IgD-negative memory B cell (primary cell): ENCODE measurements at regions not wholly inside any gene's neighbourhood (a gene's known extent, or its start where the extent isn't known, plus 50 kb on each side); places are given as distances from the start of the nearest gene placed in this dataset.
"Not testable (repeated sequence)": the region's sequence is repeated elsewhere in the genome, so short reads cannot be mapped to it uniquely, and the experiment has no call there.

ENCODE experiments used
- H3K27ac Mint-ChIP-seq, 3 donors: one replicate each; pipeline ENCODE4 v1.8.0; 2020 to 2022; ENCODE audit warnings: mild to moderate bottlenecking in 3 of 3, mixed read lengths in 3 of 3, moderate library complexity in 1 of 3
- H3K27me3 Mint-ChIP-seq: one replicate; pipeline ENCODE4 v1.8.0; 2021; ENCODE audit warnings: mixed read lengths
- H3K36me3 Mint-ChIP-seq: one replicate; pipeline ENCODE4 v1.8.0; 2020; ENCODE audit warnings: mild to moderate bottlenecking, mixed read lengths
- H3K4me1 Mint-ChIP-seq, 3 donors: one replicate each; pipeline ENCODE4 v1.8.0; 2020 to 2022; ENCODE audit warnings: mixed read lengths in 3 of 3, mild to moderate bottlenecking in 1 of 3
- H3K4me3 Mint-ChIP-seq, 4 donors: one replicate each; pipeline ENCODE4 v1.8.0; 2020 to 2022; ENCODE audit warnings: mild to moderate bottlenecking in 4 of 4, mixed read lengths in 4 of 4, moderate library complexity in 3 of 4
- H3K9me3 Mint-ChIP-seq, 3 donors: one replicate each; pipeline ENCODE4 v1.8.0; 2020 to 2021; ENCODE audit warnings: mixed read lengths in 3 of 3, mild to moderate bottlenecking in 1 of 3

DNA sequence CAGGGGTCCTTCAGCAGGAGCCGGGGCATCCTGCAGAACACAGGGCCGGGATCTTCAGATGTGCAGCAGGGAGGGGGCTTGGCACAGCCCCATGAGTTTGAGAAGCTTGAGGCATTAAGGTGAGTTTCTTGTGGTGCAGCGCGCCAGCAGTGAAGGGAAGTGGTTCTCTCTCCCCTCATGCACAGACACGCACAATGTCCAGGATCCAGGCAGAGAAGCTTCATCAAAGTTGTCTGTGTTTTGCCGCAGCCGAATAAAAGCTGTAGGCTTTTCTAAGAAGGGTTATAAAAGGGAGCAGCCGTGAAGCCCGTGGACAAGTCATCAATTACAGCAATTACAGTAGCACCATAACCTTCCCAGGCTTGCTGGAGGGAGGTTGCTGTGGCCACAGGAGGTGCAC lies 491.0 kb upstream of the CDH4 start:
- Mint-ChIP-seq H3K4me3 (no peak overlapping the region), H3K27me3 (no peaks in the 10 kb centered on the region), H3K36me3 (no peaks in the 10 kb centered on the region), H3K27ac (no peak overlapping the region), H3K4me1 (no peaks in the 10 kb centered on the region), H3K9me3 (peaks cover 1 to 9% (median 8%) of the 10 kb centered on the region in 3 donors)

- Mint-ChIP-seq H3K36me3 (no peaks in the 10 kb centered on the region), H3K27me3 (no peaks in the 10 kb centered on the region), H3K9me3 (peaks cover 0 to 8% (median 2%) of the 10 kb centered on the region in 3 donors), H3K4me3 (no peak overlapping the region), H3K27ac (no peak overlapping the region), H3K4me1 (no peaks in the 10 kb centered on the region)
These were observed 489.7 kb upstream of the CDH4 start for GRCh38 chr20:60762386-60762785.

GRCh38 chr20:60764328-60764727 lies 487.7 kb upstream of the CDH4 start:
- Mint-ChIP-seq H3K27ac (no peak overlapping the region), H3K4me1 (no peaks in the 10 kb centered on the region), H3K36me3 (no peaks in the 10 kb centered on the region), H3K9me3 (peaks cover 0 to 8% (median 0%) of the 10 kb centered on the region in 3 donors), H3K27me3 (no peaks in the 10 kb centered on the region), H3K4me3 (no peak overlapping the region)

GRCh38 chr20:60764771-60765170 lies 487.3 kb upstream of the CDH4 start:
- Mint-ChIP-seq H3K4me1 (no peaks in the 10 kb centered on the region), H3K9me3 (peaks cover 0 to 6% (median 0%) of the 10 kb centered on the region in 3 donors), H3K27me3 (no peaks in the 10 kb centered on the region), H3K27ac (no peak overlapping the region), H3K4me3 (no peak overlapping the region), H3K36me3 (no peaks in the 10 kb centered on the region)

GRCh38 chr20:60765821-60766403 lies 486.1 kb upstream of the CDH4 start:
- H3K9me3 Mint-ChIP-seq: peaks cover 0 to 9% (median 3%) of the 10 kb centered on the region in 3 donors
- H3K27ac Mint-ChIP-seq: no peak overlapping the region
- no peaks in the 10 kb centered on the region for H3K27me3 Mint-ChIP-seq
- no peaks in the 10 kb centered on the region for H3K36me3 Mint-ChIP-seq
- no peak overlapping the region for H3K4me3 Mint-ChIP-seq
- H3K4me1 Mint-ChIP-seq: no peaks in the 10 kb centered on the region

DNA sequence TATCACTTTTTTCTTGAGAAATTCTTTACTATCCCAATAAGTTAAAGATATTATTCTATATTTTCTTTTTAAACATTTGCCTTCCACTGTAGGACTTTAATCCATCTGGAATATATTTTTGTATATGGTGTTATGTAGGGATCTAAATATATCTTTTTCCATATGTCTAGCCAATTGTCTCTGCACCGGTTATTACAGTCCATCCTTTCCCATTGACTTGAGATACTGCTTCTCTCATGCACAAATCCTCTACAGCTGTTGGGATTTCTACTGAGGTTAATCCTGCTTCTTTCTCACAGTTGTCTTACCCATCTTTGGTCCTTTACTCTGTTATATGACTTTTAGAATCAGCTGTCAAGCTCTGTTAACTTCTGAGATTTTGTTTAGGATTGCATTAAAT lies 483.8 kb upstream of the CDH4 start:
- H3K4me1 Mint-ChIP-seq: no peaks in the 10 kb centered on the region
- H3K27ac Mint-ChIP-seq: no peak overlapping the region
- H3K27me3 Mint-ChIP-seq: no peaks in the 10 kb centered on the region
- H3K9me3 Mint-ChIP-seq: peaks cover 0 to 10% (median 2%) of the 10 kb centered on the region in 3 donors
- no peaks in the 10 kb centered on the region for H3K36me3 Mint-ChIP-seq
- H3K4me3 Mint-ChIP-seq: no peak overlapping the region

GRCh38 chr20:60780388-60781025 lies 471.6 kb upstream of the CDH4 start:
- H3K4me1 Mint-ChIP-seq: no peaks in the 10 kb centered on the region
- no peaks in the 10 kb centered on the region for H3K27me3 Mint-ChIP-seq
- no peak overlapping the region for H3K27ac Mint-ChIP-seq
- peaks cover 1 to 10% (median 5%) of the 10 kb centered on the region in 3 donors for H3K9me3 Mint-ChIP-seq
- no peaks in the 10 kb centered on the region for H3K36me3 Mint-ChIP-seq
- H3K4me3 Mint-ChIP-seq: no peak overlapping the region

GRCh38 chr20:60782959-60783625 lies 469.0 kb upstream of the CDH4 start:
- Mint-ChIP-seq H3K4me3 (no peak overlapping the region), H3K36me3 (no peaks in the 10 kb centered on the region), H3K27me3 (no peaks in the 10 kb centered on the region), H3K9me3 (peaks cover 0 to 11% (median 1%) of the 10 kb centered on the region in 3 donors), H3K27ac (no peak overlapping the region), H3K4me1 (no peaks in the 10 kb centered on the region)

- no peak overlapping the region for H3K27ac Mint-ChIP-seq
These were observed 466.8 kb upstream of the CDH4 start for GRCh38 chr20:60785301-60785700.

DNA sequence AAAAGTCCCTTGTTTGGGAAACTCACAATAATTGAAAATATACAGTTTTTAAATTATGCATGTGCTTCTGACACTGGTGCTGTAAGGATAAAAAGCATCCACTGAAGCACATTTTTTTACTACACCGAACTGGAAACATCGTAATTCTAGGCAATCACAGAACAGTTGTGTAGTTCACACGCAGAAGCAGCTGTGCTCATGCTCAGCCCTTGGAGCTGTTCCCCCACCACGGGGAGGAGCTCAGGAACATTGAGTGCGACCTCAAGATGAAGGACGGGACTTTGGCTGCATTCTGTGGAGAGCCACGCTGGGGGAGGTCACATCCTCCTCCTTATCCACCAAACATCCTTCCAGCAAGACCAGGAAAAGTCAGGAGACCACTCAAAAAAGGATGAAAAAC lies 466.3 kb upstream of the CDH4 start:
- no peaks in the 10 kb centered on the region for H3K4me1 Mint-ChIP-seq
- H3K27ac Mint-ChIP-seq: no peak overlapping the region
- H3K4me3 Mint-ChIP-seq: no peak overlapping the region
- H3K36me3 Mint-ChIP-seq: no peaks in the 10 kb centered on the region
- H3K9me3 Mint-ChIP-seq: peaks cover 6 to 13% (median 7%) of the 10 kb centered on the region in 3 donors
- no peaks in the 10 kb centered on the region for H3K27me3 Mint-ChIP-seq

More at GRCh38 chr20:60785301-60785700, 466.8 kb upstream of the CDH4 start:
- Mint-ChIP-seq H3K4me3 (no peak overlapping the region), H3K36me3 (no peaks in the 10 kb centered on the region), H3K9me3 (peaks cover 3 to 13% (median 7%) of the 10 kb centered on the region in 3 donors), H3K4me1 (no peaks in the 10 kb centered on the region), H3K27me3 (no peaks in the 10 kb centered on the region)

DNA sequence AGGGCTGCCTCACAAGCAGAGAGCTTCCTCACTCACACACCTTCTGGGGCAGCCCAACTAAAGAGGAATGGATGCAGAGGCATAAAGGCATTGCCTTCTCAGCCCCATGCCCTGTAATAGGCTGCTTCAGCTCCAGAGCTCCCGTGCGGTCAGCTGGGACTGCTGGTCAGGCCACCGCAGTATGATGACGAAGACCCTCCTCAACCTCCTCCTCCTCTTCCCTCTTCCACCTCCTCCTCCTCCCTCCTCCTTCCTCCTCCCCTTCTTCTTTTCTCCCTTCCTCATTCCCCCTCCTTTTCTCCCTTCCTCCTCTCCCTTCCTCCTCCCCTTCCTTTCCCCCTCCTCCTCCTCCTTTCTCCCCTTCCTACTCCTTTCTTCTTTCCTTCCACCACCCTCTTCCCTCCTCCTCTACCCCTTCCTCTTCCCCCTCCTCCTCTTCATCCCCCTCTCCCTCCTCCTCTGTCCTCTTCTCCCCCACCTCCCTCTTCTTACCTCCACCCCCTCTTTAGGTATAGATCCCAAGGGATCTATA lies 465.3 kb upstream of the CDH4 start:
- Mint-ChIP-seq H3K9me3 (peaks cover 7 to 16% (median 7%) of the 10 kb centered on the region in 3 donors), H3K36me3 (no peaks in the 10 kb centered on the region), H3K27ac (no peak overlapping the region), H3K27me3 (no peaks in the 10 kb centered on the region), H3K4me3 (no peak overlapping the region), H3K4me1 (no peaks in the 10 kb centered on the region)

- no peaks in the 10 kb centered on the region for H3K36me3 Mint-ChIP-seq
- peaks cover 7 to 16% (median 7%) of the 10 kb centered on the region in 3 donors for H3K9me3 Mint-ChIP-seq
- no peak overlapping the region for H3K4me3 Mint-ChIP-seq
- H3K4me1 Mint-ChIP-seq: no peaks in the 10 kb centered on the region
- no peak overlapping the region for H3K27ac Mint-ChIP-seq
- H3K27me3 Mint-ChIP-seq: no peaks in the 10 kb centered on the region
These were observed 464.8 kb upstream of the CDH4 start for GRCh38 chr20:60787276-60787675.

- Mint-ChIP-seq H3K27me3 (no peaks in the 10 kb centered on the region), H3K4me1 (no peaks in the 10 kb centered on the region), H3K4me3 (no peak overlapping the region), H3K36me3 (no peaks in the 10 kb centered on the region), H3K27ac (no peak overlapping the region), H3K9me3 (peaks cover 7 to 16% (median 7%) of the 10 kb centered on the region in 3 donors)
These were observed 464.0 kb upstream of the CDH4 start for GRCh38 chr20:60788070-60788469.

DNA sequence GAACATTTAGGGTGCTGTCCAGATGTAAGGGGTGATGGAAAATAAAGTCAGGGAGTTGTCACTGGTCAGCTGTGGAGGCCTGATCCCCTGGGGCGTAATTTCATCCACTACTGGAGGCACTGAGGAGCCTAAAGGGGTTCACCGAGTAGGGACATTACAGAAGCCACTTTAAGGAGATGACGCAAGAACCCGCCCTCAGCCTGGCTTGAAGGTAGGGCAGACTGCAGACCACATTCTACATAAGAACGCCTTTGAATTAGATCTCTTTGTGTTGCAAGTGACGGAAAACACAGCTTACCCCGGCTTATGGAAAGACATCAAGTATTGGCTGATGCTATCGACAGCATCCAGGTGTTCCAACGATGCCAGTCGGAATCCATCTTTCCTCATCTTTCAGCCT lies 462.7 kb upstream of the CDH4 start:
- H3K36me3 Mint-ChIP-seq: no peaks in the 10 kb centered on the region
- H3K4me1 Mint-ChIP-seq: no peaks in the 10 kb centered on the region
- peaks cover 7 to 12% (median 8%) of the 10 kb centered on the region in 3 donors for H3K9me3 Mint-ChIP-seq
- no peak overlapping the region for H3K27ac Mint-ChIP-seq
- H3K4me3 Mint-ChIP-seq: no peak overlapping the region
- H3K27me3 Mint-ChIP-seq: no peaks in the 10 kb centered on the region

GRCh38 chr20:60790339-60790738 lies 461.7 kb upstream of the CDH4 start:
- peaks cover 7 to 12% (median 8%) of the 10 kb centered on the region in 3 donors for H3K9me3 Mint-ChIP-seq
- H3K27me3 Mint-ChIP-seq, H3K4me1 Mint-ChIP-seq, H3K27ac Mint-ChIP-seq, H3K36me3 Mint-ChIP-seq, H3K4me3 Mint-ChIP-seq: not testable (repeated sequence)
